HG02759 (cell line): ENCODE measurements at regions not wholly inside any gene's neighbourhood (a gene's known extent, or its start where the extent isn't known, plus 50 kb on each side); places are given as distances from the start of the nearest gene placed in this dataset.

Experiments used
- ATAC-seq: cut with Tn5 transposase; IDR thresholded peaks from one replicate; pipeline ENCODE4 v1.9.1; 2021; ENCODE audit warnings: mild to moderate bottlenecking, moderate library complexity; ENCODE audit not compliant: unreplicated experiment

- no peak for ATAC-seq
Observed at GRCh38 chr13:31853643-31854326, 114.5 kb downstream of the RXFP2 start.

- no peak for ATAC-seq
Observed at GRCh38 chr13:31859571-31859970, 120.2 kb downstream of the RXFP2 start.

- no peak for ATAC-seq
Observed at GRCh38 chr13:31860002-31860401, 120.7 kb downstream of the RXFP2 start.

- no peak for ATAC-seq
Observed at GRCh38 chr13:31862828-31863227, 123.5 kb downstream of the RXFP2 start.

GRCh38 chr13:31864307-31864706, 125.0 kb downstream of the RXFP2 start:
- no peak for ATAC-seq

GRCh38 chr13:31866099-31866498, 126.8 kb downstream of the RXFP2 start:
- no peak for ATAC-seq

GRCh38 chr13:31867709-31868108, 128.4 kb downstream of the RXFP2 start:
- no peak for ATAC-seq

GRCh38 chr13:31869582-31869981, 130.3 kb downstream of the RXFP2 start:
- ATAC-seq: no peak

GRCh38 chr13:31870511-31870910, 131.2 kb downstream of the RXFP2 start:
- ATAC-seq: no peak

- ATAC-seq: no peak
Observed at GRCh38 chr13:31873145-31873544, 133.8 kb downstream of the RXFP2 start.

GRCh38 chr13:31875134-31875533, 135.8 kb downstream of the RXFP2 start:
- ATAC-seq: no peak

- ATAC-seq: no peak
Observed at GRCh38 chr13:31878052-31878451, 138.7 kb downstream of the RXFP2 start.

- ATAC-seq: no peak
Observed at GRCh38 chr13:31878495-31878894, 139.2 kb downstream of the RXFP2 start.

- no peak for ATAC-seq
Observed at GRCh38 chr13:31878955-31879354, 139.6 kb downstream of the RXFP2 start.

GRCh38 chr13:31880851-31881494, 141.6 kb downstream of the RXFP2 start:
- ATAC-seq: no peak

GRCh38 chr13:31881495-31881882, 142.2 kb downstream of the RXFP2 start:
- ATAC-seq: no peak

GRCh38 chr13:31882794-31883193, 143.5 kb downstream of the RXFP2 start:
- no peak for ATAC-seq

- ATAC-seq: no peak
Observed at GRCh38 chr13:31884556-31884955, 145.2 kb downstream of the RXFP2 start.

GRCh38 chr13:31885994-31886393, 145.6 kb upstream of the FRY start:
- no peak for ATAC-seq

GRCh38 chr13:31887286-31887685, 144.3 kb upstream of the FRY start:
- ATAC-seq: no peak

- no peak for ATAC-seq
Observed at GRCh38 chr13:31890946-31891345, 140.6 kb upstream of the FRY start.

- no peak for ATAC-seq
Observed at GRCh38 chr13:31891472-31891871, 140.1 kb upstream of the FRY start.

- no peak for ATAC-seq
Observed at GRCh38 chr13:31894931-31895330, 136.6 kb upstream of the FRY start.
